Amygdala (tissue), 56 donors: ENCODE measurements at regions not wholly inside any gene's neighbourhood (a gene's known extent, or its start where the extent isn't known, plus 50 kb on each side); places are given as distances from the start of the nearest gene placed in this dataset.
A peak's percentile ranks its signal among the peaks of the same experiment; 100 is the strongest.

Source experiments
- DNase-seq, 56 donors: peaks; one replicate each; lab custom pipeline; 2025; lab: John Stamatoyannopoulos, UW

- no peak for DNase-seq
These were observed 620.0 kb downstream of the RAPGEF2 start for GRCh38 chr4:159722918-159723317.

GRCh38 chr4:159723341-159724048 lies 620.6 kb downstream of the RAPGEF2 start:
- no peak for DNase-seq

- DNase-seq = no peak
These were observed 622.7 kb downstream of the RAPGEF2 start for GRCh38 chr4:159725571-159725970.

- DNase-seq = no peak
These were observed 632.7 kb downstream of the RAPGEF2 start for GRCh38 chr4:159735281-159736207.

GRCh38 chr4:159736411-159736810 lies 633.5 kb downstream of the RAPGEF2 start:
- DNase-seq = no peak

GRCh38 chr4:159743971-159744370 lies 641.1 kb downstream of the RAPGEF2 start:
- no peak for DNase-seq

GRCh38 chr4:159747983-159748382 lies 645.1 kb downstream of the RAPGEF2 start:
- DNase-seq = no peak

GRCh38 chr4:159748834-159749444 lies 646.1 kb downstream of the RAPGEF2 start:
- no peak for DNase-seq

- no peak for DNase-seq
These were observed 654.6 kb downstream of the RAPGEF2 start for GRCh38 chr4:159757499-159757898.

- DNase-seq = no peak
These were observed 655.2 kb downstream of the RAPGEF2 start for GRCh38 chr4:159758061-159758460.

- no peak for DNase-seq
These were observed 659.8 kb downstream of the RAPGEF2 start for GRCh38 chr4:159762672-159763071.

- peak in 5 of 56 donors; percentile 1 to 52 (median 22) for DNase-seq
These were observed 661.6 kb downstream of the RAPGEF2 start for GRCh38 chr4:159764343-159764952.

- no peak for DNase-seq
These were observed 662.5 kb downstream of the RAPGEF2 start for GRCh38 chr4:159765382-159765781.

- DNase-seq = no peak
These were observed 663.4 kb downstream of the RAPGEF2 start for GRCh38 chr4:159766241-159766640.

- no peak for DNase-seq
These were observed 664.5 kb downstream of the RAPGEF2 start for GRCh38 chr4:159767406-159767805.

- no peak for DNase-seq
These were observed 665.1 kb downstream of the RAPGEF2 start for GRCh38 chr4:159768016-159768415.

- no peak for DNase-seq
These were observed 667.5 kb downstream of the RAPGEF2 start for GRCh38 chr4:159770401-159770800.

GRCh38 chr4:159770969-159771368 lies 668.1 kb downstream of the RAPGEF2 start:
- no peak for DNase-seq

GRCh38 chr4:159776961-159777360 lies 674.1 kb downstream of the RAPGEF2 start:
- no peak for DNase-seq

- DNase-seq = no peak
These were observed 674.8 kb downstream of the RAPGEF2 start for GRCh38 chr4:159777689-159778088.

GRCh38 chr4:159778298-159778697 lies 675.4 kb downstream of the RAPGEF2 start:
- no peak for DNase-seq
